ENCODE measurements at regions not wholly inside any gene's neighbourhood (a gene's known extent, or its start where the extent isn't known, plus 50 kb on each side); places are given as distances from the start of the nearest gene placed in this dataset.

DNA sequence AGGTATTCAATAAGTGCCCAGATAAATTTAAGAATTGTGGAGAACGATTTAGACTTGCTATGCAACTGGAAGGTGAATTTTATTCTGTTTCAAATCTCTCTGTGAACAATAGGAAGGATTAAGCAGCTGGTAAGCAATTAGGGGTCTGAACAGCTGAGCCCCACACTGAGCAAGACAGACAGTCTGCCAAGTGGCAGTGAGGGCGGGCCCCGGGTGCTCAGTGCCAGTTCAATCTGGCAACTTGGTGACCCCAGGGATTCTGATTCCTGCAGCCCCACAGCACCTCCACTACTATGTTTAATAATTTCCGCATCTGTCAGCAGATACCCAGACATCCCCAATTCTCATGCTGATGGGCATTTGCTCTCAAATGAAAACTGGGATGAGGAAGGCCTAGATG, 317.3 kb downstream of the PPP1R2C start:
- TF ChIP-seq, protein P1, sequence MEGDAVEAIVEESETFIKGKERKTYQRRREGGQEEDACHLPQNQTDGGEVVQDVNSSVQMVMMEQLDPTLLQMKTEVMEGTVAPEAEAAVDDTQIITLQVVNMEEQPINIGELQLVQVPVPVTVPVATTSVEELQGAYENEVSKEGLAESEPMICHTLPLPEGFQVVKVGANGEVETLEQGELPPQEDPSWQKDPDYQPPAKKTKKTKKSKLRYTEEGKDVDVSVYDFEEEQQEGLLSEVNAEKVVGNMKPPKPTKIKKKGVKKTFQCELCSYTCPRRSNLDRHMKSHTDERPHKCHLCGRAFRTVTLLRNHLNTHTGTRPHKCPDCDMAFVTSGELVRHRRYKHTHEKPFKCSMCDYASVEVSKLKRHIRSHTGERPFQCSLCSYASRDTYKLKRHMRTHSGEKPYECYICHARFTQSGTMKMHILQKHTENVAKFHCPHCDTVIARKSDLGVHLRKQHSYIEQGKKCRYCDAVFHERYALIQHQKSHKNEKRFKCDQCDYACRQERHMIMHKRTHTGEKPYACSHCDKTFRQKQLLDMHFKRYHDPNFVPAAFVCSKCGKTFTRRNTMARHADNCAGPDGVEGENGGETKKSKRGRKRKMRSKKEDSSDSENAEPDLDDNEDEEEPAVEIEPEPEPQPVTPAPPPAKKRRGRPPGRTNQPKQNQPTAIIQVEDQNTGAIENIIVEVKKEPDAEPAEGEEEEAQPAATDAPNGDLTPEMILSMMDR (IDR thresholded peaks at IDR 0.05): no peak
- TF ChIP-seq POLR2AphosphoS5 (IDR thresholded peaks at IDR 0.05): no peak
